ENCODE measurements at regions not wholly inside any gene's neighbourhood (a gene's known extent, or its start where the extent isn't known, plus 50 kb on each side); places are given as distances from the start of the nearest gene placed in this dataset.

GRCh38 chr4:126986828-126987227 lies 645.9 kb upstream of the INTU start:
- no peak for TF ChIP-seq ZBTB33 (IDR thresholded peaks at IDR 0.05)
- no peak for TF ChIP-seq YY1 (IDR thresholded peaks at IDR 0.05)
- TF ChIP-seq SP1 (IDR thresholded peaks at IDR 0.05): no peak
- TF ChIP-seq REST (IDR thresholded peaks at IDR 0.05): no peak
- TF ChIP-seq NR2F2 (IDR thresholded peaks at IDR 0.05): no peak
- no peak for TF ChIP-seq ATF3 (IDR thresholded peaks at IDR 0.05)
- no peak for TF ChIP-seq RAD21 (IDR thresholded peaks at IDR 0.05)
- TF ChIP-seq HNF4G (IDR thresholded peaks at IDR 0.05): no peak
- no peak overlapping the region for H3K9ac ChIP-seq (ENCODE audit: low read depth in 1 of 2, low read length in 2 of 2)

GRCh38 chr4:126991965-126992364 lies 640.8 kb upstream of the INTU start:
- Histone ChIP-seq H3K4me1 (ENCODE audit: control insufficient read depth in 4 of 4, insufficient read depth in 4 of 4, low read length in 3 of 4) (no peaks in the 10 kb centered on the region), H3K27me3 (ENCODE audit: control insufficient read depth in 4 of 4, insufficient read depth in 4 of 4, low read length in 3 of 4) (no peaks in the 10 kb centered on the region), H3K27ac (ENCODE audit: low read depth in 1 of 2, low read length in 2 of 2) (no peak overlapping the region), H3K9me3 (ENCODE audit: control insufficient read depth in 4 of 4, low read length in 3 of 4) (no peaks in the 10 kb centered on the region), H3K36me3 (ENCODE audit: control insufficient read depth in 4 of 4, insufficient read depth in 3 of 4, low read depth in 1 of 4, low read length in 3 of 4) (no peaks in the 10 kb centered on the region), H3K4me3 (ENCODE audit: low read depth in 1 of 3, low read length in 3 of 3) (no peak overlapping the region), H3K9ac (ENCODE audit: low read depth in 1 of 2, low read length in 2 of 2) (no peak overlapping the region)
- WGBS: 77% methylated on average over 1 of the region's 1 CpG
- no peak for DNase-seq (ENCODE audit: low spot score)
- no peak for TF ChIP-seq EGR1 (IDR thresholded peaks at IDR 0.05; ENCODE audit: low read depth in 2 of 2)
- TF ChIP-seq TAF1 (conservative IDR thresholded peaks at IDR 0.05): no peak
- no peak for TF ChIP-seq FOXA2 (IDR thresholded peaks at IDR 0.05)

More at GRCh38 chr4:126986828-126987227, 645.9 kb upstream of the INTU start:
- H3K27me3 ChIP-seq (ENCODE audit: control insufficient read depth in 4 of 4, insufficient read depth in 4 of 4, low read length in 3 of 4): no peaks in the 10 kb centered on the region
- H3K9me3 ChIP-seq (ENCODE audit: control insufficient read depth in 4 of 4, low read length in 3 of 4): no peaks in the 10 kb centered on the region
- H3K27ac ChIP-seq (ENCODE audit: low read depth in 1 of 2, low read length in 2 of 2): no peak overlapping the region
- no peak overlapping the region for H3K4me3 ChIP-seq (ENCODE audit: low read depth in 1 of 3, low read length in 3 of 3)
- no peaks in the 10 kb centered on the region for H3K36me3 ChIP-seq (ENCODE audit: control insufficient read depth in 4 of 4, insufficient read depth in 3 of 4, low read depth in 1 of 4, low read length in 3 of 4)
- H3K4me1 ChIP-seq (ENCODE audit: control insufficient read depth in 4 of 4, insufficient read depth in 4 of 4, low read length in 3 of 4): no peaks in the 10 kb centered on the region
- no peak for DNase-seq (ENCODE audit: low spot score)

- H3K4me3 ChIP-seq (ENCODE audit: low read depth in 1 of 3, low read length in 3 of 3): no peak overlapping the region
- H3K4me1 ChIP-seq (ENCODE audit: control insufficient read depth in 4 of 4, insufficient read depth in 4 of 4, low read length in 3 of 4): no peaks in the 10 kb centered on the region
Measured at GRCh38 chr4:126992910-126993309, 639.8 kb upstream of the INTU start.

More at GRCh38 chr4:126992910-126993309, 639.8 kb upstream of the INTU start:
- no peaks in the 10 kb centered on the region for H3K9me3 ChIP-seq (ENCODE audit: control insufficient read depth in 4 of 4, low read length in 3 of 4)
- no peaks in the 10 kb centered on the region for H3K27me3 ChIP-seq (ENCODE audit: control insufficient read depth in 4 of 4, insufficient read depth in 4 of 4, low read length in 3 of 4)
- DNase-seq (ENCODE audit: low spot score): no peak
- TF ChIP-seq REST (IDR thresholded peaks at IDR 0.05): no peak
- no peak for TF ChIP-seq HNF4A (conservative IDR thresholded peaks at IDR 0.05)
- no peak for TF ChIP-seq EGR1 (IDR thresholded peaks at IDR 0.05; ENCODE audit: low read depth in 2 of 2)
- no peak for TF ChIP-seq RAD21 (IDR thresholded peaks at IDR 0.05)
- H3K36me3 ChIP-seq (ENCODE audit: control insufficient read depth in 4 of 4, insufficient read depth in 3 of 4, low read depth in 1 of 4, low read length in 3 of 4): no peaks in the 10 kb centered on the region
- H3K27ac ChIP-seq (ENCODE audit: low read depth in 1 of 2, low read length in 2 of 2): no peak overlapping the region
- no peak overlapping the region for H3K9ac ChIP-seq (ENCODE audit: low read depth in 1 of 2, low read length in 2 of 2)
- WGBS: 93% methylated on average over 1 of the region's 1 CpG
